Neuronal stem cell (in vitro differentiated cells): ENCODE measurements at regions not wholly inside any gene's neighbourhood (a gene's known extent, or its start where the extent isn't known, plus 50 kb on each side); places are given as distances from the start of the nearest gene placed in this dataset.

Experiments used
- DNase-seq: peaks from one replicate; pipeline ENCODE4 v3.0.0-alpha.2; 2013; ENCODE audit warnings: low spot score
- H2AFZ ChIP-seq: one replicate; pipeline ENCODE4 v1.6.1; 2013; ENCODE audit warnings: mild to moderate bottlenecking, low read length, inconsistent platforms
- H2AK5ac ChIP-seq: 2 replicates; pipeline ENCODE4 v1.6.1; 2013; ENCODE audit warnings: low read depth, mild to moderate bottlenecking, inconsistent platforms, low read length, moderate library complexity, mixed read lengths
- H2BK120ac ChIP-seq: 2 replicates; pipeline ENCODE4 v1.6.1; 2013; ENCODE audit warnings: low read depth, mild to moderate bottlenecking, inconsistent platforms, low read length, moderate library complexity, mixed read lengths
- H2BK12ac ChIP-seq: one replicate; pipeline ENCODE4 v1.6.1; 2013; ENCODE audit warnings: low read length, inconsistent platforms
- H2BK15ac ChIP-seq: 2 replicates; pipeline ENCODE4 v1.6.1; 2013; ENCODE audit warnings: mild to moderate bottlenecking, low read length, inconsistent platforms, mixed read lengths
- H2BK5ac ChIP-seq: one replicate; pipeline ENCODE4 v1.6.1; 2013; ENCODE audit warnings: inconsistent platforms, mild to moderate bottlenecking, low read length, moderate library complexity
- H3K14ac ChIP-seq: one replicate; pipeline ENCODE4 v1.6.1; 2013; ENCODE audit warnings: low read length, inconsistent platforms
- H3K18ac ChIP-seq: 2 replicates; pipeline ENCODE4 v1.6.1; 2013; ENCODE audit warnings: low read length, inconsistent platforms
- H3K23ac ChIP-seq: 2 replicates; pipeline ENCODE4 v1.6.1; 2013; ENCODE audit warnings: low read depth, mild to moderate bottlenecking, mixed read lengths, low read length, inconsistent platforms; ENCODE audit not compliant: poor library complexity
- H3K27ac ChIP-seq: replicated peaks from 3 replicates; pipeline ENCODE4 v1.5.1; 2013; ENCODE audit warnings: low read length, inconsistent platforms
- H3K27me3 ChIP-seq, 3 experiments: 2 replicates each; pipeline ENCODE4 v1.6.1; 2013; ENCODE audit warnings: low read length in 3 of 3, mild to moderate bottlenecking in 2 of 3, inconsistent platforms in 1 of 3, low read depth in 1 of 3, mixed read lengths in 1 of 3, moderate library complexity in 1 of 3; ENCODE audit not compliant: control insufficient read depth in 3 of 3, insufficient read depth in 3 of 3
- H3K36me3 ChIP-seq, 2 donors: replicated peaks in 1 of 2; 2 replicates each; pipeline ENCODE4 v1.6.1; 2013; ENCODE audit warnings: low read length in 2 of 2; ENCODE audit not compliant: control insufficient read depth in 2 of 2, insufficient read depth in 2 of 2
- H3K4ac ChIP-seq: 2 replicates; pipeline ENCODE4 v1.6.1; 2013; ENCODE audit warnings: inconsistent platforms, mild to moderate bottlenecking, low read length, moderate library complexity
- H3K4me1 ChIP-seq, 2 donors: 1 replicate in 1 of 2; 2 replicates in 1 of 2; pipeline ENCODE4 v1.6.1; 2013; ENCODE audit warnings: low read length in 2 of 2, low read depth in 1 of 2; ENCODE audit not compliant: control insufficient read depth in 2 of 2, insufficient read depth in 1 of 2
- H3K4me2 ChIP-seq: one replicate; pipeline ENCODE4 v1.6.1; 2013; ENCODE audit warnings: mild to moderate bottlenecking, low read length, inconsistent platforms; ENCODE audit not compliant: insufficient read depth, poor library complexity, severe bottlenecking
- H3K4me3 ChIP-seq, 2 donors: 2 replicates each; pipeline ENCODE4 v1.5.1; 2013; ENCODE audit warnings: low read length in 2 of 2, mild to moderate bottlenecking in 2 of 2, inconsistent platforms in 1 of 2, moderate library complexity in 1 of 2
- H3K79me1 ChIP-seq: one replicate; pipeline ENCODE4 v1.6.1; 2013; ENCODE audit warnings: low read depth, mild to moderate bottlenecking, inconsistent platforms, low read length, moderate library complexity
- H3K9ac ChIP-seq: one replicate; pipeline ENCODE4 v1.6.1; 2013; ENCODE audit warnings: mild to moderate bottlenecking, low read depth, low read length, inconsistent platforms; ENCODE audit not compliant: poor library complexity
- H3K9me3 ChIP-seq, 2 donors: replicated peaks in 1 of 2; 2 replicates each; pipeline versions ENCODE3 to v1.6.1; 2013; ENCODE audit warnings: low read length in 2 of 2, mild to moderate bottlenecking in 2 of 2, inconsistent platforms in 1 of 2, low read depth in 1 of 2, mixed read lengths in 1 of 2, moderate library complexity in 1 of 2; ENCODE audit not compliant: control insufficient read depth in 2 of 2, insufficient read depth in 1 of 2
- H4K8ac ChIP-seq: one replicate; pipeline ENCODE4 v1.6.1; 2013; ENCODE audit warnings: low read depth, mild to moderate bottlenecking, inconsistent platforms, low read length, moderate library complexity
- H4K91ac ChIP-seq: one replicate; pipeline ENCODE4 v1.6.1; 2013; ENCODE audit warnings: low read length, low read depth, mild to moderate bottlenecking, inconsistent platforms; ENCODE audit not compliant: poor library complexity
- WGBS, 2 donors: extraction: QIAGEN DNeasy Blood & Tissue Kit; methylation state at CpG; one replicate each; pipeline ENCODE4 v1.1.7; 2013; ENCODE audit warnings: missing lambda C conversion rate in 2 of 2, mixed read lengths in 1 of 2; ENCODE audit not compliant: insufficient read length in 2 of 2, insufficient replicate concordance in 1 of 2; ENCODE audit errors: extremely low coverage in 2 of 2; 5-methylcytosine and 5-hydroxymethylcytosine counted together

GRCh38 chr9:105854026-105854782 is 159.9 kb downstream of the TMEM38B start:
- no peak overlapping the region for H4K8ac ChIP-seq
- H3K79me1 ChIP-seq: no peaks in the 10 kb centered on the region
- no peak overlapping the region for H3K18ac ChIP-seq
- H2BK12ac ChIP-seq: no peak overlapping the region
- DNase-seq: no peak
- H4K91ac ChIP-seq: no peak overlapping the region
- no peak overlapping the region for H3K4me2 ChIP-seq
- no peak overlapping the region for H2AK5ac ChIP-seq
- no peak overlapping the region for H2BK120ac ChIP-seq
- H3K36me3 ChIP-seq: peaks cover 0 to under 1% of the 10 kb centered on the region in 2 donors
- H2BK5ac ChIP-seq: no peak overlapping the region
- no peak overlapping the region for H3K14ac ChIP-seq
- no peak overlapping the region for H3K4ac ChIP-seq
- H3K9ac ChIP-seq: no peak overlapping the region
- no peak overlapping the region for H3K27ac ChIP-seq
- H2AFZ ChIP-seq: no peak overlapping the region
- no CpG with 5 or more reads among the region's 1 CpG for WGBS, 2 donors
- H3K4me3 ChIP-seq: no peak overlapping the region
- no peak overlapping the region for H3K23ac ChIP-seq
- H2BK15ac ChIP-seq: no peak overlapping the region
- peaks cover 0 to 3% of the 10 kb centered on the region in 2 donors for H3K9me3 ChIP-seq
- H3K4me1 ChIP-seq: no peaks in the 10 kb centered on the region
- no peaks in the 10 kb centered on the region for H3K27me3 ChIP-seq

- Histone ChIP-seq H2AK5ac (no peak overlapping the region), H4K91ac (no peak overlapping the region), H3K27me3 (no peaks in the 10 kb centered on the region), H3K9ac (no peak overlapping the region), H3K27ac (no peak overlapping the region), H3K9me3 (no peaks in the 10 kb centered on the region), H3K14ac (no peak overlapping the region), H3K18ac (no peak overlapping the region), H3K79me1 (no peaks in the 10 kb centered on the region), H2BK5ac (no peak overlapping the region), H3K4me2 (no peak overlapping the region), H2BK12ac (no peak overlapping the region), H3K4ac (no peak overlapping the region), H2AFZ (no peak overlapping the region), H3K4me1 (no peaks in the 10 kb centered on the region), H3K23ac (no peak overlapping the region), H4K8ac (no peak overlapping the region), H2BK120ac (no peak overlapping the region), H3K36me3 (no peaks in the 10 kb centered on the region), H2BK15ac (no peak overlapping the region), H3K4me3 (no peak overlapping the region)
- DNase-seq: no peak
- WGBS, 2 donors: no CpG with 5 or more reads among the region's 3 CpGs
Measured at GRCh38 chr9:105854783-105855724, 160.7 kb downstream of the TMEM38B start.

GRCh38 chr9:105855987-105856386 is 161.6 kb downstream of the TMEM38B start:
- H3K36me3 ChIP-seq: no peaks in the 10 kb centered on the region
- H4K8ac ChIP-seq: no peak overlapping the region
- no peaks in the 10 kb centered on the region for H3K79me1 ChIP-seq
- no peak overlapping the region for H2BK15ac ChIP-seq
- H3K4ac ChIP-seq: no peak overlapping the region
- DNase-seq: no peak
- no peak overlapping the region for H2BK120ac ChIP-seq
- WGBS, 2 donors: no CpG with 5 or more reads among the region's 3 CpGs
- no peak overlapping the region for H2AK5ac ChIP-seq
- no peak overlapping the region for H3K23ac ChIP-seq
- no peak overlapping the region for H3K18ac ChIP-seq
- no peaks in the 10 kb centered on the region for H3K9me3 ChIP-seq
- H2BK5ac ChIP-seq: no peak overlapping the region
- H2AFZ ChIP-seq: no peak overlapping the region
- no peak overlapping the region for H3K4me3 ChIP-seq
- H2BK12ac ChIP-seq: no peak overlapping the region
- no peak overlapping the region for H3K9ac ChIP-seq
- no peak overlapping the region for H3K14ac ChIP-seq
- H3K27me3 ChIP-seq: no peaks in the 10 kb centered on the region
- H3K4me2 ChIP-seq: no peak overlapping the region
- H3K4me1 ChIP-seq: no peaks in the 10 kb centered on the region
- H4K91ac ChIP-seq: no peak overlapping the region
- H3K27ac ChIP-seq: no peak overlapping the region
